Adipocyte (in vitro differentiated cells): ENCODE measurements at regions not wholly inside any gene's neighbourhood (a gene's known extent, or its start where the extent isn't known, plus 50 kb on each side); places are given as distances from the start of the nearest gene placed in this dataset.

Experiments used
- DNase-seq: peaks from one replicate; pipeline ENCODE4 v3.0.0-alpha.2; 2015; ENCODE audit warnings: low read depth
- H3K27me3 ChIP-seq: replicated peaks from 2 replicates; pipeline ENCODE4 v1.7.0; 2013; ENCODE audit warnings: mild to moderate bottlenecking, low read length, moderate library complexity; ENCODE audit not compliant: control insufficient read depth, insufficient read depth
- H3K36me3 ChIP-seq: 2 replicates; pipeline ENCODE4 v1.7.0; 2013; ENCODE audit warnings: low read length, mild to moderate bottlenecking, moderate library complexity; ENCODE audit not compliant: control insufficient read depth, insufficient read depth, severe bottlenecking
- H3K4me1 ChIP-seq: 2 replicates; pipeline ENCODE4 v1.7.0; 2013; ENCODE audit warnings: mild to moderate bottlenecking, low read length, moderate library complexity; ENCODE audit not compliant: control insufficient read depth, insufficient read depth
- H3K4me3 ChIP-seq: 2 replicates; pipeline ENCODE4 v1.7.0; 2013; ENCODE audit warnings: mild to moderate bottlenecking, low read length, moderate library complexity
- H3K9ac ChIP-seq: 2 replicates; pipeline ENCODE4 v1.7.0; 2013; ENCODE audit warnings: mild to moderate bottlenecking, low read length, moderate library complexity
- H3K9me3 ChIP-seq: 2 replicates; pipeline ENCODE4 v1.7.0; 2013; ENCODE audit warnings: mild to moderate bottlenecking, low read length, moderate library complexity; ENCODE audit not compliant: control insufficient read depth

DNA sequence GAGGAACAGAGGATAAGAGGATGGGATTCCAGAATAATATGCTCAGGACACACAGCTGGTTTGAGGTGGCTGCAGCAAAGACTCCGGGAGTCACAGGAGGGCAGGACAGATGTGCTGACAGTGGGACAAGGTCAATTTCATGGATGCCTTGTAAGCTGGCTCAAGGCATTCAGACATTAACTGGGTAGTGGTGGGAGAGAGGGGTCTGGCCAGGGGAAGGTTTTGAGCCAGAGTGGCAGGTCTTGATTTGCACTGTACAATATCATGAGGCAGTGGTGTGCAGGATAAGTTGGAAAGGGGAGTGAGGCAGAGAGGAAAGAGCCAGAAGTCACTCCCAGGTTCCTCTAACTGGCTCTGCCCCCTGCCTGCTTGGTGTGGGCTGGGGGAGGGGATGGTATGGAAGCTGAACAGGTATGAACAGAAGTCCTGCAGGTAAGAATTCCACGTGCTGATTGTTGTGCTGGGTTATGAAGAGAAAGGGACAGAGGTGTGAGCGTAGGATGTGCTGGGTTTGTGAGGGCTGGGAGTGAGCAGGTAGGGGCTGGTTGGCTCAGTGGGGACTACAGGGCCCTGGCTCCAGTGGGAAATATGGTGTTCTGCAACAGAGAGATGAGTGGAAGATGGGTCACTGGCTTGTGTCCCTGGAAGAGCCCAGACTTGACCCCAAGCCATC lies 141.7 kb upstream of the COPS8 start:
- no peaks in the 10 kb centered on the region for H3K36me3 ChIP-seq
- DNase-seq: no peak
- H3K27me3 ChIP-seq: peaks cover 5% of the 10 kb centered on the region
- H3K4me3 ChIP-seq: no peak overlapping the region
- no peaks in the 10 kb centered on the region for H3K9me3 ChIP-seq
- no peaks in the 10 kb centered on the region for H3K4me1 ChIP-seq
- no peak overlapping the region for H3K9ac ChIP-seq

DNA sequence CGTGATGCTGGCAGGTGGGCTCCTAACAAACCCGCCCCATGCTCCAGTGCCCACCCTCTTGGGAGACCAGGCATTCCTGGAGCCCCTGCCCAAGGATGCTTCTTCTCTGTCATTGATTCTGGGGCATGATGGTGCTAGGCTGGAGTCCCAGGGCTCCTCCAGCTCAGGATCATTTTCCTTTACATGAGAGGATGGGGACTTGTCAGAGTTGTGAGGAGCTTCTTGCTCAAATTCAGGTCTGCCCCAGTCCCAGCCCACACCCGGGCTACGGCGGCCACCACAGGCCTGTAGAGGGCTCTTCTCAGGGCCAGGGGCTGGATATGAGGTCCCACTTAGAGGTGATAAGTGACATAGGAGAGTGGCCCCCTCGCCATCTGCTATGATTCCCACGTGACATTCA lies 141.1 kb upstream of the COPS8 start:
- DNase-seq: no peak

DNA sequence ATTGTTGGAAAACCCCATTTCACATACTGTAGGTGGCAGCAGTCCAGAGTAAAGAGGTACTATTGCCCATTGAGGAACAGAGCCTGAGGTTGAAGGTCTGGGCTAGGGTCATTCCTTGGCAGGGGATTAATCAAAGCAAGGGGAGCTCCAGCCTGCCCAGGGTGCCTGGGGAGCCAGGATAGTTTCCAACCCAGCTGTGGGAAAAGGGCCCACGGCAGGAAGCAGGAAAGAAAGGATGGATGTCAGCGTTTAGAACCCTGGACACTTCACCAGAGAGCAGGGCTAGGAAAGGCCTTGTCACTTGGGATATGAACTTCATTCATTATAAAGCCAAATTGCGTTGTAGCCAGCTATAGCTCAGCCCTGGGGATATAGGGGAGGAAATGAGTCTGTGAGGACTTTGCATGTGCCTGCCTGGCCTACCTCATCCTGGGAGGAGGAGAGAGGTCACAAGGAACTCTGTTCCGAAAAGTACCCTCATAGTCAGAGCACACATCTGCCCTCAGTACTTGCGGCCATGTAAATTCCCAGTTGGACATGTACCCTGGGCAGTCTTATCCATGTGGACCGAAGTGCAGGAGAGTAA lies 140.2 kb upstream of the COPS8 start:
- Histone ChIP-seq H3K36me3 (no peaks in the 10 kb centered on the region), H3K4me3 (no peak overlapping the region), H3K9me3 (no peaks in the 10 kb centered on the region), H3K9ac (no peak overlapping the region), H3K27me3 (peaks cover 5% of the 10 kb centered on the region), H3K4me1 (no peaks in the 10 kb centered on the region)
- DNase-seq: no peak

More for the DNA sequence above, 141.1 kb upstream of the COPS8 start:
- Histone ChIP-seq H3K4me1 (no peaks in the 10 kb centered on the region), H3K9me3 (no peaks in the 10 kb centered on the region), H3K9ac (no peak overlapping the region), H3K27me3 (peaks cover 5% of the 10 kb centered on the region), H3K36me3 (no peaks in the 10 kb centered on the region), H3K4me3 (no peak overlapping the region)

DNA sequence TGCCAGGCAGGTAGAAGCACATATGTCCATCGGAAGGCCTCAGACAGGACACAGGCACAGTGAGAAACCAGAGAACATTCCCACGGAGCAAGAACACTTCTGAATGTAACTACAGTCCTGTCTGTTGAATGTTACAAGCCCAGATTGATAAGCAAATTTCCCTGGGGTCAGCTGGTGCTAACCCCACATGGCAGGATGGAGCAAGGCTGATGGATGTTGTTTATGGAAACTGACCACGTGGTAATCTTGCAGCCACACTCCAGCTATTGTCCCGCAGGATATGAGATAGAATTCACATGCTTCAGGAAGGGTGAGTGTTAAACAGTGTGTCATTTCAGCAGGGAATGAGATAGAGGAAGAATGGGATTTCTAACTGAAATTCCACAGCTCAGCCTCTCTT lies 138.8 kb upstream of the COPS8 start:
- H3K4me3 ChIP-seq: no peak overlapping the region
- peaks cover 2% of the 10 kb centered on the region for H3K9me3 ChIP-seq
- no peak for DNase-seq
- H3K4me1 ChIP-seq: no peaks in the 10 kb centered on the region
- no peaks in the 10 kb centered on the region for H3K36me3 ChIP-seq
- peaks cover 5% of the 10 kb centered on the region for H3K27me3 ChIP-seq
- H3K9ac ChIP-seq: no peak overlapping the region

DNA sequence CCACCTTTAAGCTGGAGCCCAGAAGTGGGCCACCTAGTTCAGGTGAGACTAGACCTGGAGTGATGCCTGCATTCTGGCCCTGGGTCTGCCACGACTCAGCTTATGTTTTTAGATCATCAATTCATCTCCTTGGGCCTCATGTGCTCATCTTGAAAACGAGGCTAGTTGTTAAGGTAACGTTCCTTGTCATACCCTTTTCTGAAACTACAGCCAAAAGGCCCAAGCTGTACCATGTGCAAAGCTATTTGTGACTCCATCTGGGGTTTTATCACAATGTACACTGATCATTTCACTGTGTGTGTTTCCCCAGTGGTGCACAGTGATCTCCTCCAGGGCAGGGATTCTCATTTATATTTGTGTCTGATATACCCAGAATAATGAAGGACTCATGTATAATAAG lies 138.4 kb upstream of the COPS8 start:
- H3K36me3 ChIP-seq: no peaks in the 10 kb centered on the region
- no peaks in the 10 kb centered on the region for H3K4me1 ChIP-seq
- H3K27me3 ChIP-seq: peaks cover 5% of the 10 kb centered on the region
- H3K4me3 ChIP-seq: no peak overlapping the region
- peaks cover 3% of the 10 kb centered on the region for H3K9me3 ChIP-seq
- no peak overlapping the region for H3K9ac ChIP-seq
- no peak for DNase-seq

DNA sequence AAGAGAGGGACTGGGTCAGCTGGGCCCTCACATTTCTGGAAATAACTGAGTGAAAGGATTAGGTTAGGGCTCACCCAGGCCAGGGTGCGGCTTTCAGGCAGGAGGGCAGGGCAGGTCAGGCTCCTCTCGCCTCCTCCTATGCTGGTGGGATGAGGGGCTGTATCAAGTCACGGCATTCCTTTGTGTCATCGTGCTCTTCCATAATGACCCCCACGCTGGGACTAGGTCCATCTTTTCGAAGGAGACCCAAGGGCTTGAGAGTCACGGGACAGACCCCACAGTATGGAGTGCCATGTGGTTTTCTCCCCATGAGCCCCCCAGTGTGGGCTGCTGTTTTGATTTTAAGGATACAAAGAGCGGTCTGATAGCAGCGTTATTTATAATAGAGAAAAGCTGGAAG lies 137.8 kb upstream of the COPS8 start:
- Histone ChIP-seq H3K27me3 (peaks cover 5% of the 10 kb centered on the region), H3K9ac (no peak overlapping the region), H3K4me1 (no peaks in the 10 kb centered on the region), H3K9me3 (peaks cover 3% of the 10 kb centered on the region), H3K4me3 (no peak overlapping the region), H3K36me3 (no peaks in the 10 kb centered on the region)
- no peak for DNase-seq

DNA sequence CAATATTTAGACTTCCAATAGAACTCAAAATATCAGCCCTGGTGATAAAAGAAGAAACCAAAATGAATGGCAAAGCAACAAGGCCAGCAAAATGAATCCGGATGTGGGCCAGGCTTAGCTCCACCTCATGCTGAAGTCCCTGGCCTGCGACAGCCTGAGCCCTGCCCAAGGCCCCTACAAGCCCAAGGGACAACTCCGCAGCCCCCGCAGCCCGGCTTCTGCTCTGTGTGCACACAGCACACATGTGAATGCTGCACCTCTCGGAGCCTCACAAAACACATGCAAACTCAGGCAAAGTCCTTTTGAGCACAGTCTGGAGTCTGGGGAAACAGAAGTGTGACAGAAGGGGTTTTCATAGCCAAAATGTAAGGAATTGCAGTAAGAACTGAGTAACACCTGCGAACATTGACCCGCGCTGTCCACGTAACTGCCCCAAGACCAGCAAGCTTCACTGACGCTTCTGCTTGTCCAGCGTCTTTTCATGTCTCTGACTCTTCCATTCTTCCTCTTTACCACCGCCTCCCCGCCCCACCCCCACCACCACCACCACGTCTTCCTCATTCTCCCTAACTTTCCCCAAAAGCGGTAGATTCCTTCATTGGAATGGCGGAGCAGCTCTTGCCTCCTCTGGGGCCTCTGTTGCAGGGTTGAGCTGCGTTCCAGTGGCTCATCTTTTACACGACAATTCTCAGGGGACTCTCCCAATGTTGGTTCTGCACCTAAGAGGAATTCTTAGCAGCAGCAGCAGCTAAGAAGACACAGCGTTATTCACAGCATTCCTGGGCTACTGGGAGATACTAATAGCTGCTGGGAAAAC lies 136.4 kb upstream of the COPS8 start:
- Histone ChIP-seq H3K4me1 (no peaks in the 10 kb centered on the region), H3K9me3 (peaks cover 3% of the 10 kb centered on the region), H3K9ac (no peak overlapping the region), H3K4me3 (no peak overlapping the region), H3K27me3 (no peaks in the 10 kb centered on the region), H3K36me3 (no peaks in the 10 kb centered on the region)
- no peak for DNase-seq

DNA sequence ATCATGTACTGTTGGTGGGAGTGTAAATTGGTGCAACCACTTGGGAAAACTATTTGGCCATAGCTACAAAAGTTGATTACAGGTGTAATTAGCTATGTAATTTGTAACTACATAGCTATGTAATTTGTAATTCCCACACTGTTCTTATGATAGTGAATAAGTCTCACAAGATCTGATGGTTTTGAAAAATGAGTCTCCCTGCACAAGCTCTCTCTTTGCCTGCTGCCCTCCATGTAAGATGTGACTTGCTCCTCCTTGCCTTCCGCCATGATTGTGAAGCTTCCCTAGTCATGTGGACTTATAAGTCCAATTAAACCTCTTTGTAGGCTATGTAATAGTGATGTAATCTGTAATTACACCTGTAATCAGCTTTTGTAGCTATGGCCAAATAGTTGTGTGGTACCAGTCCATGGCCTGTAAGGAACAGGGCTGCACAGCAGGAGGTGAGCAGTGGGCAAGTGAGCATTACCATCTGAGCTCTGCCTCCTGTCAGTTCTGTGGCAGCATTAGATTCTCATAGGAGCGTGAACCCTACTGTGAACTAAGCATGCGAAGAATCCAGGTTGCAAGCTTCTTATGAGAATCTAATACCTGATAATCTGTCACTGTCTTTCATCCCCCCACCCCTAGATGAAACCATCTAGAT lies 133.7 kb upstream of the COPS8 start:
- DNase-seq: no peak

DNA sequence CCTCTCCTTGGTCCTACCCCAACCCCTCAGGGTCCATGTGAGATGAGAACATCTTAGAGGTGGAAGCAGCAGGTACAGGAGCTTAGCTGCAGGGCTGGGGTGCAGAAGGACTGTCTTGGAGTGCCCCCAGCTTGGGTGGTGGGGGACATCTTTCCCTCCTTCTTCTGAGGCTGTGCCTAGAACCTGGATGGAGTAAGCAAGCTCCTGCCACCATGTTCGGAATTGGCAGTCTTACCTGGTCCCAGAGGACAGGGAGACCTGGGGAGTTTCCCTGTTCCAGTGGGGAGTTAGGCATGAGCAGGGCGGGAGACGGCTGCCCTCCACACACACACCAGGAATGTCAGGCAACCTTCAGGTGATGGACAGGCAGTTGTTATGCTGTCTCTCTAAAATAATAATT lies 131.0 kb upstream of the COPS8 start:
- Histone ChIP-seq H3K4me3 (no peak overlapping the region), H3K36me3 (no peaks in the 10 kb centered on the region), H3K9me3 (peaks cover 3% of the 10 kb centered on the region), H3K27me3 (peaks cover 3% of the 10 kb centered on the region), H3K4me1 (peaks cover 3% of the 10 kb centered on the region), H3K9ac (no peak overlapping the region)
- DNase-seq: no peak

More for the DNA sequence above, 133.7 kb upstream of the COPS8 start:
- H3K4me3 ChIP-seq: no peak overlapping the region
- H3K9ac ChIP-seq: no peak overlapping the region
- H3K27me3 ChIP-seq: peaks cover 3% of the 10 kb centered on the region
- no peaks in the 10 kb centered on the region for H3K4me1 ChIP-seq
- H3K9me3 ChIP-seq: peaks cover 3% of the 10 kb centered on the region
- H3K36me3 ChIP-seq: no peaks in the 10 kb centered on the region

DNA sequence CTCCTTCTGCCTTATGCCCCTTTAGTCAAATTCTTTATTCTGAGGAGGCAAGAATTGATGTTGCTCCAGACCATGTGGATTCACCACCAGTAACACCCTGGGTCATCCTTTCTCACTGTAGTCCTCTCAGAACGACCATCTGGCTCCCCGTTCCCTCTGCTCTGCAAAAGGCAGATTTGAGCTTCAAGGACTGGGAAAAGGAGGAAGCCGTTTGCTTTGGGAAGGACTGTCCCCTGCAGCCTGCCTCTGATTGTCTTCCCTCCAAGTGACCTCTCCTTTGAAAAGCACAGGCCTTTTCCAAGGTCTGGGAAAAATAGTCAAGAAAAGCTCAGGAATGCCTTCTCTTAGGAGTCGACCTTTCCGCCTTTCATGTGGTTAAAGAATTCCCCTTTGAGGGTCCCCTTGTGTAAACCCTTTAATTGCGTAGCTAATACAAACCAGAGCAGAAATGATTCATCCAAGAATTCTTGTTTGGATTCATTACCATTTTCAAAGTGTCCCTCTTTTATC lies 130.1 kb upstream of the COPS8 start:
- no peak for DNase-seq
- peaks cover 10% of the 10 kb centered on the region for H3K4me1 ChIP-seq
- H3K36me3 ChIP-seq: no peaks in the 10 kb centered on the region
- H3K9ac ChIP-seq: no peak overlapping the region
- H3K4me3 ChIP-seq: no peak overlapping the region
- peaks cover 3% of the 10 kb centered on the region for H3K9me3 ChIP-seq
- H3K27me3 ChIP-seq: peaks cover 3% of the 10 kb centered on the region

DNA sequence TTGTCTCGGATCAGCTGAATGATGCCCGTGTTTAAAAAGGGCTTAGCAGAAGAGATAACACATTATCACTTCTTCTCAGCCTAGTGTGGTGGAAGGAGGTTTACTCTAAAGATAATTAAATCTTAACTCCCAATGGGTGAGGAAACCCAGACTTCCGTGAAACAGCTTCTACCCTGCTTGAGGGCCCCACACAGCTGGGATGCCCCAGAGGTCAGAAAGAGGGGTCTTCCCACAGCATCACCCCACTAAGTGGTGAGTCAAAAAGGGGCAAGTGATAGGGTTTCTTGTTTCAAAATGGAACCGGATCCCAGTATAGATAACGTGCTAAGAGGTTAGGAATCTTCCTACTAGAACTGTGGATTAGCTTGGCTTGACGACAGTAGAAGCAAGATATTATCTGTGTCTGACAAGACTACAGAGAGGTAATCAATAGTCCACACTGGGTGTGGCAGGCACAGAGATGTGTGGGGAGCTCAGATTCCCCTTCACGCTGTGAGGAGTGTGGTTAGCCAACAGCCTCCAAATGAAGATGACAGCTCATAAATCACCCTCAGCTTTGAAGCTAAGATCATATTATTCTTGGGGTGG lies 129.6 kb upstream of the COPS8 start:
- no peak for DNase-seq
- Histone ChIP-seq H3K9me3 (peaks cover 3% of the 10 kb centered on the region), H3K36me3 (no peaks in the 10 kb centered on the region), H3K9ac (no peak overlapping the region), H3K27me3 (peaks cover 3% of the 10 kb centered on the region), H3K4me1 (peaks cover 10% of the 10 kb centered on the region), H3K4me3 (no peak overlapping the region)
